ENCODE measurements at regions not wholly inside any gene's neighbourhood (a gene's known extent, or its start where the extent isn't known, plus 50 kb on each side); places are given as distances from the start of the nearest gene placed in this dataset.
A peak's percentile ranks its signal among the peaks of the same experiment; 100 is the strongest.

DNA sequence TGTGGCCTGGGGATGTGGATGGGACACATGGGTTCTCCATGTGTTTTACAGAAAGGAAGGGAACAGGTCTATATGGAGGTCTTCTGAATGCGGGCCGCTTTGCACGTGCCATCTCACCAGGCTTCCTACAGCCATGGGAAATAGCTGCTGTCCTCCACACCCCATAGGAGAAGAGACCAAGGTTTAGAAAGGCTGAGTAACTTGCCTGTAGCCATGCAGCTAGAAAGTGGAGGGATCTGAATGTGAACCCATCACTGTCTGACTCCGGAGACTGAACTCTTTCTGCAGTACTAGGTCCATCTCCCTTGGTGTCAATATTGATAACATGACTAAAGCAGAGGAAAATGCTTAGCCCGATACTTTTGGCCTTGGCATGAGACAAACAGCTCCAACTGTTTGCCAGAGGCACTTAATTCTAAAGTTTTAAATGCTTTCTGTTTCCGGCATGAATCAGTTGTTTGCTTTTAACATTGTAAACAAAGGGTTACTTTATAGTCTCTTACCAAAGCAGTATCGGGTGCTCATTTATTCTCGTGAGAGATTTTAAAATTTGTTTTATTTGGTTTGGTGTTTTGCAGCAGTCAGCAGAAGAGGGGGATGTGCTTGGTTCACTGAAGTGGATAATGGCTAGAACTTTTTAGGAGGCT is 64.8 kb upstream of the LOXL4 start:
- no peaks in the 10 kb centered on the region for H4K20me1 ChIP-seq (ENCODE audit: insufficient read depth, low read length)
- H3K79me2 ChIP-seq (ENCODE audit: insufficient read depth, low read length) = no peaks in the 10 kb centered on the region
- TF ChIP-seq EZH2 (IDR thresholded peaks at IDR 0.05; ENCODE audit: borderline replicate concordance, low read length) = no peak
- TF ChIP-seq, protein P1, sequence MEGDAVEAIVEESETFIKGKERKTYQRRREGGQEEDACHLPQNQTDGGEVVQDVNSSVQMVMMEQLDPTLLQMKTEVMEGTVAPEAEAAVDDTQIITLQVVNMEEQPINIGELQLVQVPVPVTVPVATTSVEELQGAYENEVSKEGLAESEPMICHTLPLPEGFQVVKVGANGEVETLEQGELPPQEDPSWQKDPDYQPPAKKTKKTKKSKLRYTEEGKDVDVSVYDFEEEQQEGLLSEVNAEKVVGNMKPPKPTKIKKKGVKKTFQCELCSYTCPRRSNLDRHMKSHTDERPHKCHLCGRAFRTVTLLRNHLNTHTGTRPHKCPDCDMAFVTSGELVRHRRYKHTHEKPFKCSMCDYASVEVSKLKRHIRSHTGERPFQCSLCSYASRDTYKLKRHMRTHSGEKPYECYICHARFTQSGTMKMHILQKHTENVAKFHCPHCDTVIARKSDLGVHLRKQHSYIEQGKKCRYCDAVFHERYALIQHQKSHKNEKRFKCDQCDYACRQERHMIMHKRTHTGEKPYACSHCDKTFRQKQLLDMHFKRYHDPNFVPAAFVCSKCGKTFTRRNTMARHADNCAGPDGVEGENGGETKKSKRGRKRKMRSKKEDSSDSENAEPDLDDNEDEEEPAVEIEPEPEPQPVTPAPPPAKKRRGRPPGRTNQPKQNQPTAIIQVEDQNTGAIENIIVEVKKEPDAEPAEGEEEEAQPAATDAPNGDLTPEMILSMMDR (IDR thresholded peaks at IDR 0.05; ENCODE audit: low read length) = no peak
- H3K27me3 ChIP-seq (ENCODE audit: insufficient read depth, low read length) = no peaks in the 10 kb centered on the region
- no peaks in the 10 kb centered on the region for H3K9me2 ChIP-seq (ENCODE audit: low read depth, low read length)
- no peaks in the 10 kb centered on the region for H3K4me1 ChIP-seq (ENCODE audit: insufficient read depth, low read length, severe bottlenecking)
- no peak overlapping the region for H2AFZ ChIP-seq (ENCODE audit: low read length)
- no peak overlapping the region for H3K27ac ChIP-seq (ENCODE audit: low read depth, low read length, poor library complexity, severe bottlenecking)
- no peaks in the 10 kb centered on the region for H3F3A ChIP-seq (ENCODE audit: insufficient read depth, low read length)
- H3K9ac ChIP-seq (ENCODE audit: low read length) = no peak overlapping the region
- no peak overlapping the region for H3K4me3 ChIP-seq (ENCODE audit: low read depth, low read length, poor library complexity, severe bottlenecking)
- H3K36me3 ChIP-seq (ENCODE audit: insufficient read depth, low read length) = no peaks in the 10 kb centered on the region
- no peak overlapping the region for H3K4me2 ChIP-seq (ENCODE audit: low read length)
- H3K9me3 ChIP-seq (ENCODE audit: low read length) = no peaks in the 10 kb centered on the region

DNA sequence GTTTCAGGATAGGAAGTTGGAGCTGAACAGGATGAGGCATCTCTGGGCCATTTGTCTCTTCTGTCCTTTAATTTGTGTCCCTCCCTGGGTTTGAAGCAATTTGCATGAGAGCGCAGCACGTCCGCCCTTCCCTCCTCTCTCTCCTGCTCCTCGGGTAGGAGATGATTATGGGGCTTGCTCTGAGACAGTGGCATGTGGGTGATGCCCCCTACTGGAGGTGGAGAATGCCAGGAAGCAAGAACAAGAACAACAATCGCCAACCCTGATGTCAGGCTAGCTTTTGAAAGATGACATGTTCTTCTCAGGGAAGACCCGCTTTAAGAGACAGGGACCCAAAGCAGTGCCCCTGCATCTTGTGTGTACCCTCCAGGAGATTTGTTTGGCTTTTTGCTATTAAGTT is 63.9 kb upstream of the LOXL4 start:
- Histone ChIP-seq H3K9me3 (ENCODE audit: low read length) (no peaks in the 10 kb centered on the region), H3K4me2 (ENCODE audit: low read length) (no peak overlapping the region), H3K79me2 (ENCODE audit: insufficient read depth, low read length) (no peaks in the 10 kb centered on the region), H3K36me3 (ENCODE audit: insufficient read depth, low read length) (no peaks in the 10 kb centered on the region), H3K4me3 (ENCODE audit: low read depth, low read length, poor library complexity, severe bottlenecking) (no peak overlapping the region), H3K9ac (ENCODE audit: low read length) (no peak overlapping the region), H3K27me3 (ENCODE audit: insufficient read depth, low read length) (no peaks in the 10 kb centered on the region), H4K20me1 (ENCODE audit: insufficient read depth, low read length) (no peaks in the 10 kb centered on the region), H3K27ac (ENCODE audit: low read depth, low read length, poor library complexity, severe bottlenecking) (no peak overlapping the region), H3K9me2 (ENCODE audit: low read depth, low read length) (no peaks in the 10 kb centered on the region), H2AFZ (ENCODE audit: low read length) (no peak overlapping the region), H3K4me1 (ENCODE audit: insufficient read depth, low read length, severe bottlenecking) (no peaks in the 10 kb centered on the region), H3F3A (ENCODE audit: insufficient read depth, low read length) (no peaks in the 10 kb centered on the region)
- TF ChIP-seq, protein P1 (IDR thresholded peaks at IDR 0.05; ENCODE audit: low read length) = peak; percentile 46
- TF ChIP-seq EZH2 (IDR thresholded peaks at IDR 0.05; ENCODE audit: borderline replicate concordance, low read length) = no peak

DNA sequence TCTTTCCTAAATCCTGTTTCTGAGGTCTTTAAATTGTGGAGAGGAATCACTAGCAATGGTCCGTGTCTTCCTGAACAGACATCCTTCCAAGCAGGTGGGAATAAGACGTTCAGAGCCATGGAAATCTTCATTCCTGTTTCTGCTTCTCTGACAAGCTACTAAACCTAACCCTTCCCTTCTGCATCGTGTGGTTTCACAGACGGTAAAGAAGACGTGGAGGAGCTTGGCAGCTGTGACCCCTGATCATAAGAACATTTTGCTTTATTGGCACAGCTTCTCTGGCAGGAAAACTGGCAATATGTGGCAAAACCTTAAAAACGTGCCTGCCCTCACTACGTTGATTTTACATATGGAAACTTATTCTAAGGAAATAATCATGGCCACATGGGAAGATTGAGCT is 63.0 kb upstream of the LOXL4 start:
- Histone ChIP-seq H3K9ac (ENCODE audit: low read length) (no peak overlapping the region), H3K4me3 (ENCODE audit: low read depth, low read length, poor library complexity, severe bottlenecking) (no peak overlapping the region), H3K36me3 (ENCODE audit: insufficient read depth, low read length) (no peaks in the 10 kb centered on the region), H3K9me3 (ENCODE audit: low read length) (no peaks in the 10 kb centered on the region), H3K9me2 (ENCODE audit: low read depth, low read length) (no peaks in the 10 kb centered on the region), H3K79me2 (ENCODE audit: insufficient read depth, low read length) (no peaks in the 10 kb centered on the region), H3K4me2 (ENCODE audit: low read length) (no peak overlapping the region), H2AFZ (ENCODE audit: low read length) (no peak overlapping the region), H3F3A (ENCODE audit: insufficient read depth, low read length) (no peaks in the 10 kb centered on the region), H3K4me1 (ENCODE audit: insufficient read depth, low read length, severe bottlenecking) (no peaks in the 10 kb centered on the region), H4K20me1 (ENCODE audit: insufficient read depth, low read length) (no peaks in the 10 kb centered on the region), H3K27ac (ENCODE audit: low read depth, low read length, poor library complexity, severe bottlenecking) (no peak overlapping the region), H3K27me3 (ENCODE audit: insufficient read depth, low read length) (no peaks in the 10 kb centered on the region)
- TF ChIP-seq, protein P1 (IDR thresholded peaks at IDR 0.05; ENCODE audit: low read length) = no peak
- no peak for TF ChIP-seq EZH2 (IDR thresholded peaks at IDR 0.05; ENCODE audit: borderline replicate concordance, low read length)
